Retinal pigment epithelial cell (primary cell): ENCODE measurements at regions not wholly inside any gene's neighbourhood (a gene's known extent, or its start where the extent isn't known, plus 50 kb on each side); places are given as distances from the start of the nearest gene placed in this dataset.

Experiments used
- DNase-seq: peaks from one replicate; pipeline ENCODE4 v3.0.0-alpha.2; 2010; ENCODE audit warnings: low read depth
- H3K4me3 ChIP-seq: 2 replicates; pipeline ENCODE4 v1.5.1; 2011; ENCODE audit warnings: mild to moderate bottlenecking, low read length, control low read depth, moderate library complexity
- CTCF ChIP-seq: conservative IDR thresholded peaks from 2 replicates; pipeline ENCODE4 v1.5.1; 2011; ENCODE audit warnings: low read depth, low read length, control low read depth, inconsistent platforms

GRCh38 chr3:74713977-74714376, 99.5 kb upstream of the CNTN3 start:
- DNase-seq, result no peak
- no peak overlapping the region for H3K4me3 ChIP-seq
- TF ChIP-seq CTCF, result no peak

GRCh38 chr3:74711913-74712512, 97.6 kb upstream of the CNTN3 start:
- DNase-seq, result no peak
- no peak for TF ChIP-seq CTCF
- no peak overlapping the region for H3K4me3 ChIP-seq

GRCh38 chr3:74709951-74710350, 95.5 kb upstream of the CNTN3 start:
- H3K4me3 ChIP-seq, result no peak overlapping the region
- TF ChIP-seq CTCF, result no peak
- DNase-seq, result no peak

- no peak overlapping the region for H3K4me3 ChIP-seq
- no peak for DNase-seq
- TF ChIP-seq CTCF, result no peak
Measured at GRCh38 chr3:74693696-74694393, 79.4 kb upstream of the CNTN3 start.

- no peak for DNase-seq
- H3K4me3 ChIP-seq, result no peak overlapping the region
- no peak for TF ChIP-seq CTCF
Measured at GRCh38 chr3:74693251-74693650, 78.8 kb upstream of the CNTN3 start.

- no peak for TF ChIP-seq CTCF
- no peak for DNase-seq
- no peak overlapping the region for H3K4me3 ChIP-seq
Measured at GRCh38 chr3:74691946-74692345, 77.5 kb upstream of the CNTN3 start.

GRCh38 chr3:74673326-74673725, 58.9 kb upstream of the CNTN3 start:
- no peak for TF ChIP-seq CTCF
- H3K4me3 ChIP-seq, result no peak overlapping the region
- DNase-seq, result no peak
